ENCODE measurements at regions not wholly inside any gene's neighbourhood (a gene's known extent, or its start where the extent isn't known, plus 50 kb on each side); places are given as distances from the start of the nearest gene placed in this dataset.
A peak's percentile ranks its signal among the peaks of the same experiment; 100 is the strongest.

- DNase-seq, result no peak
These were observed 124.9 kb upstream of the IRF2BP2 start for GRCh38 chr1:234734869-234735268.

GRCh38 chr1:234734412-234734835, 124.4 kb upstream of the IRF2BP2 start:
- no peak for DNase-seq

- no peak for DNase-seq
These were observed 123.4 kb upstream of the IRF2BP2 start for GRCh38 chr1:234733427-234733826.

GRCh38 chr1:234732671-234733390, 122.9 kb upstream of the IRF2BP2 start:
- no peak for DNase-seq

GRCh38 chr1:234732260-234732659, 122.3 kb upstream of the IRF2BP2 start:
- no peak for DNase-seq

GRCh38 chr1:234731569-234732085, 121.6 kb upstream of the IRF2BP2 start:
- DNase-seq, result no peak

- DNase-seq, result no peak
These were observed 121.0 kb upstream of the IRF2BP2 start for GRCh38 chr1:234730770-234731568.

GRCh38 chr1:234730475-234730769, 120.4 kb upstream of the IRF2BP2 start:
- no peak for DNase-seq

GRCh38 chr1:234729561-234730474, 119.8 kb upstream of the IRF2BP2 start:
- DNase-seq, result no peak

GRCh38 chr1:234728740-234729139, 118.8 kb upstream of the IRF2BP2 start:
- no peak for DNase-seq

- DNase-seq, result no peak
These were observed 117.3 kb upstream of the IRF2BP2 start for GRCh38 chr1:234727018-234727940.

- DNase-seq, result peak; percentile 71
These were observed 116.5 kb upstream of the IRF2BP2 start for GRCh38 chr1:234726359-234726943.

GRCh38 chr1:234725177-234726132, 115.5 kb upstream of the IRF2BP2 start:
- DNase-seq, result no peak

GRCh38 chr1:234724516-234725176, 114.7 kb upstream of the IRF2BP2 start:
- DNase-seq, result no peak

- no peak for DNase-seq
These were observed 113.1 kb upstream of the IRF2BP2 start for GRCh38 chr1:234722904-234723720.

- DNase-seq, result no peak
These were observed 112.3 kb upstream of the IRF2BP2 start for GRCh38 chr1:234722270-234722704.

GRCh38 chr1:234721476-234722269, 111.7 kb upstream of the IRF2BP2 start:
- peak; percentile 87 for DNase-seq

Measured in renal pelvis (tissue), 1 donor.